ENCODE measurements at regions not wholly inside any gene's neighbourhood (a gene's known extent, or its start where the extent isn't known, plus 50 kb on each side); places are given as distances from the start of the nearest gene placed in this dataset.

GRCh38 chr7:131242123-131242650, 85.5 kb upstream of the MKLN1 start:
- TF ChIP-seq ZFX (IDR thresholded peaks at IDR 0.05; ENCODE audit: borderline replicate concordance) (no peak), CTCF (IDR thresholded peaks at IDR 0.05) (no peak)

GRCh38 chr7:131244259-131244852, 83.3 kb upstream of the MKLN1 start:
- TF ChIP-seq CTCF (IDR thresholded peaks at IDR 0.05), result no peak
- TF ChIP-seq ZFX (IDR thresholded peaks at IDR 0.05; ENCODE audit: borderline replicate concordance), result no peak

More at GRCh38 chr7:131242123-131242650, 85.5 kb upstream of the MKLN1 start:
- no peak overlapping the region for H3K27ac ChIP-seq

GRCh38 chr7:131249003-131249402, 78.7 kb upstream of the MKLN1 start:
- TF ChIP-seq ZFX (IDR thresholded peaks at IDR 0.05; ENCODE audit: borderline replicate concordance) (no peak), CTCF (IDR thresholded peaks at IDR 0.05) (no peak)
- H3K27ac ChIP-seq, result no peak overlapping the region

More at GRCh38 chr7:131244259-131244852, 83.3 kb upstream of the MKLN1 start:
- H3K27ac ChIP-seq, result no peak overlapping the region

GRCh38 chr7:131249483-131249882, 78.2 kb upstream of the MKLN1 start:
- no peak for TF ChIP-seq ZFX (IDR thresholded peaks at IDR 0.05; ENCODE audit: borderline replicate concordance)
- no peak for TF ChIP-seq CTCF (IDR thresholded peaks at IDR 0.05)
- H3K27ac ChIP-seq, result no peak overlapping the region

GRCh38 chr7:131250331-131250730, 77.3 kb upstream of the MKLN1 start:
- no peak overlapping the region for H3K27ac ChIP-seq
- TF ChIP-seq CTCF (IDR thresholded peaks at IDR 0.05) (no peak), ZFX (IDR thresholded peaks at IDR 0.05; ENCODE audit: borderline replicate concordance) (no peak)

- H3K27ac ChIP-seq, result no peak overlapping the region
- TF ChIP-seq ZFX (IDR thresholded peaks at IDR 0.05; ENCODE audit: borderline replicate concordance) (no peak), CTCF (IDR thresholded peaks at IDR 0.05) (no peak)
Observed at GRCh38 chr7:131251371-131251770, 76.3 kb upstream of the MKLN1 start.

GRCh38 chr7:131252976-131253375, 74.7 kb upstream of the MKLN1 start:
- no peak overlapping the region for H3K27ac ChIP-seq

More at GRCh38 chr7:131252976-131253375, 74.7 kb upstream of the MKLN1 start:
- TF ChIP-seq ZFX (IDR thresholded peaks at IDR 0.05; ENCODE audit: borderline replicate concordance), result no peak
- no peak for TF ChIP-seq CTCF (IDR thresholded peaks at IDR 0.05)

Data from 22Rv1 (cell line).